Keratinocyte (primary cell): ENCODE measurements at regions not wholly inside any gene's neighbourhood (a gene's known extent, or its start where the extent isn't known, plus 50 kb on each side); places are given as distances from the start of the nearest gene placed in this dataset.

Experiments
- EZH2 ChIP-seq: IDR thresholded peaks from one replicate; pipeline ENCODE4 v1.6.1; 2012; ENCODE audit warnings: inconsistent platforms, mild to moderate bottlenecking, low read length, moderate library complexity
- TF ChIP-seq, protein P1 (sequence below), 3 experiments: IDR thresholded peaks in 1 of 3; conservative IDR thresholded peaks in 1 of 3; optimal IDR thresholded peaks in 1 of 3; 2 replicates in 2 of 3; 3 replicates in 1 of 3; pipeline versions ENCODE3 to v1.5.1; 2011; ENCODE audit warnings: low read length in 3 of 3, mild to moderate bottlenecking in 3 of 3, moderate library complexity in 2 of 3, control low read depth in 1 of 3, inconsistent platforms in 1 of 3; ENCODE audit not compliant: insufficient read depth in 2 of 3; ENCODE audit errors: extremely low read depth in 1 of 3

DNA sequence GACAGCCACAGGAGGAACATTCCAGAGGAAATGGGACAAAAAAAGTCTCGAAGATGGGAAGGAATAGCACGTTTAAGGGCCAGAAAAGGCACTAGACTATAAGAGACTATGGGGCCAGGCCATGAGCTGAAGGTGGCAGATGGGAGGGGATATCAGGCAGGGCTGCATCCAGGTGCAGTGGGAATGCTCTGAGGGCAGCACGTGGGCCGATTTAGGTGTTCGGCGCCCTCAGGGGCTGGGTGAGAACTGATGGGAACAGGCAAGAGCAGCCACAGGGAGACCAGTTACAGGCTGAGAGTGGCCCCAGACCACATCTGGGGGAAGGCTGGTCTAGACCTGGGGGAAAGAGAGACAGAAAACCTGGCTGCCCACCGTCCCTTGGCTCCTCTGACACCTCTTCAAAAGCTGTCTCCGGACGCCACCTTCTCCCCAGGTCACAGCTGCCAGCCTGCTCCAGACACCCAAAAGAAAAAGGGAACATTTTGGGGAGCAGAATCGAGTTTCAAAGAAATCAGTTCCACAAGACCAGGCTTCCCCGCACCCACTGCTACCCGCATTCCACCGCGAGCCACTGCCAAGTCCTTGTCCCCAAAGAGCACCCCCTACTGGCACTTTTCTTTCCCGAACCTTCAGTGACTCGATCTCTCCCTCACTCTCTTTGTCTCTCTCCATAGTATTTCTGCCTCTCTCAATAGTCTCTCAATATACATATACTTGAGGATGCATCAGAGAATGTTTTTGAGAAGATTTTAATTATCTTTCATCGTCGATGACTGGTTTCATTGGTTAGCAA, 190.1 kb upstream of the AGAP1 start:
- TF ChIP-seq, protein P1, sequence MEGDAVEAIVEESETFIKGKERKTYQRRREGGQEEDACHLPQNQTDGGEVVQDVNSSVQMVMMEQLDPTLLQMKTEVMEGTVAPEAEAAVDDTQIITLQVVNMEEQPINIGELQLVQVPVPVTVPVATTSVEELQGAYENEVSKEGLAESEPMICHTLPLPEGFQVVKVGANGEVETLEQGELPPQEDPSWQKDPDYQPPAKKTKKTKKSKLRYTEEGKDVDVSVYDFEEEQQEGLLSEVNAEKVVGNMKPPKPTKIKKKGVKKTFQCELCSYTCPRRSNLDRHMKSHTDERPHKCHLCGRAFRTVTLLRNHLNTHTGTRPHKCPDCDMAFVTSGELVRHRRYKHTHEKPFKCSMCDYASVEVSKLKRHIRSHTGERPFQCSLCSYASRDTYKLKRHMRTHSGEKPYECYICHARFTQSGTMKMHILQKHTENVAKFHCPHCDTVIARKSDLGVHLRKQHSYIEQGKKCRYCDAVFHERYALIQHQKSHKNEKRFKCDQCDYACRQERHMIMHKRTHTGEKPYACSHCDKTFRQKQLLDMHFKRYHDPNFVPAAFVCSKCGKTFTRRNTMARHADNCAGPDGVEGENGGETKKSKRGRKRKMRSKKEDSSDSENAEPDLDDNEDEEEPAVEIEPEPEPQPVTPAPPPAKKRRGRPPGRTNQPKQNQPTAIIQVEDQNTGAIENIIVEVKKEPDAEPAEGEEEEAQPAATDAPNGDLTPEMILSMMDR (optimal IDR thresholded peaks at IDR 0.05 in 1 of 3, IDR thresholded peaks at IDR 0.05 in 1 of 3, conservative IDR thresholded peaks at IDR 0.05 in 1 of 3; ENCODE audit: extremely low read depth in 1 of 3, insufficient read depth in 2 of 3, low read length in 3 of 3) = no peak
- no peak for TF ChIP-seq EZH2
